ENCODE measurements at regions not wholly inside any gene's neighbourhood (a gene's known extent, or its start where the extent isn't known, plus 50 kb on each side); places are given as distances from the start of the nearest gene placed in this dataset.

DNA sequence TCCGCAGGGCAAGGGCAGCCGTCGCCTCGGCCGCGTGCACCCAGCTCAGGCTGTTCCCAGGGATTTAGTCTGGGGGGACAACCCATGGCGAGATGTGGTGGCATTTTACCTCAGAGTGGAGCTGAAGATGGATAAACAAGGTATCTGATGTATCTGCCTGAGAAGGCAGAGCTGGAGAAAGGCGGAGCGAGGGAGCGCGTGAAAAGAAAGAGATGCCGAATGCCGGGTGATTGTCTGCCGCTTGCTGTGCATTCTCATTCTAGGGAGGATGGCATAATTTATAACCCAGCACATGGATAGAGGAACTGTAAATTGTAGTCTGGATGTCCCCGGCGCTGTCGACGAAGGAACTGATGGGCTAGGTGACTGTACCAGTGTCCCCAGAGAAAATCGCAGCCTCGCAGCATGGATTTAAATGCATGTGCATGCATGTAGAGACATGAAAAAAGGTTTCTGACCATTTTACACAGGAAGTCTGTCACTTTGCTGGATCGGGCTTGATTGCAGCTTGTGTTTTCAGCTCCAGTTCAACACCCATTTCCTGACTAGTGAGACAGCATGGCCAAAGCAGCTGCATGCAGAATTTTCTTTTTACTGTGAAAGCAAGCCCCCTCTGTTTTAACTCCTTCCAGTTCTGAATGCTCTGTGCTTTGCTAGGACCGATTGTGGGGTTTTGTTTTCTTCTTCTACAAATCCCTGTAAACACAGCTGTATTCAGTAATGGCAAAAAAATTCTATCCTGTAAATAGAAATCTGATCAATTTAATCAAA, 149.7 kb downstream of the PRL start:
- no peak overlapping the region for H3K4me3 ChIP-seq (replicated peaks; ENCODE audit: insufficient read depth, low read length)
- no peak for TF ChIP-seq CTCF (IDR thresholded peaks at IDR 0.05; ENCODE audit: insufficient read depth, low read length)
- TF ChIP-seq, protein P1, sequence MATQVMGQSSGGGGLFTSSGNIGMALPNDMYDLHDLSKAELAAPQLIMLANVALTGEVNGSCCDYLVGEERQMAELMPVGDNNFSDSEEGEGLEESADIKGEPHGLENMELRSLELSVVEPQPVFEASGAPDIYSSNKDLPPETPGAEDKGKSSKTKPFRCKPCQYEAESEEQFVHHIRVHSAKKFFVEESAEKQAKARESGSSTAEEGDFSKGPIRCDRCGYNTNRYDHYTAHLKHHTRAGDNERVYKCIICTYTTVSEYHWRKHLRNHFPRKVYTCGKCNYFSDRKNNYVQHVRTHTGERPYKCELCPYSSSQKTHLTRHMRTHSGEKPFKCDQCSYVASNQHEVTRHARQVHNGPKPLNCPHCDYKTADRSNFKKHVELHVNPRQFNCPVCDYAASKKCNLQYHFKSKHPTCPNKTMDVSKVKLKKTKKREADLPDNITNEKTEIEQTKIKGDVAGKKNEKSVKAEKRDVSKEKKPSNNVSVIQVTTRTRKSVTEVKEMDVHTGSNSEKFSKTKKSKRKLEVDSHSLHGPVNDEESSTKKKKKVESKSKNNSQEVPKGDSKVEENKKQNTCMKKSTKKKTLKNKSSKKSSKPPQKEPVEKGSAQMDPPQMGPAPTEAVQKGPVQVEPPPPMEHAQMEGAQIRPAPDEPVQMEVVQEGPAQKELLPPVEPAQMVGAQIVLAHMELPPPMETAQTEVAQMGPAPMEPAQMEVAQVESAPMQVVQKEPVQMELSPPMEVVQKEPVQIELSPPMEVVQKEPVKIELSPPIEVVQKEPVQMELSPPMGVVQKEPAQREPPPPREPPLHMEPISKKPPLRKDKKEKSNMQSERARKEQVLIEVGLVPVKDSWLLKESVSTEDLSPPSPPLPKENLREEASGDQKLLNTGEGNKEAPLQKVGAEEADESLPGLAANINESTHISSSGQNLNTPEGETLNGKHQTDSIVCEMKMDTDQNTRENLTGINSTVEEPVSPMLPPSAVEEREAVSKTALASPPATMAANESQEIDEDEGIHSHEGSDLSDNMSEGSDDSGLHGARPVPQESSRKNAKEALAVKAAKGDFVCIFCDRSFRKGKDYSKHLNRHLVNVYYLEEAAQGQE (IDR thresholded peaks at IDR 0.05; ENCODE audit: insufficient replicate concordance, low read depth): no peak
- no peak overlapping the region for H3K27ac ChIP-seq (replicated peaks)
- no peaks in the 10 kb centered on the region for H3K27me3 ChIP-seq (ENCODE audit: insufficient read depth, poor library complexity, severe bottlenecking)
- DNase-seq (ENCODE audit: low read depth in 1 of 2, low spot score in 1 of 2): no peak

DNA sequence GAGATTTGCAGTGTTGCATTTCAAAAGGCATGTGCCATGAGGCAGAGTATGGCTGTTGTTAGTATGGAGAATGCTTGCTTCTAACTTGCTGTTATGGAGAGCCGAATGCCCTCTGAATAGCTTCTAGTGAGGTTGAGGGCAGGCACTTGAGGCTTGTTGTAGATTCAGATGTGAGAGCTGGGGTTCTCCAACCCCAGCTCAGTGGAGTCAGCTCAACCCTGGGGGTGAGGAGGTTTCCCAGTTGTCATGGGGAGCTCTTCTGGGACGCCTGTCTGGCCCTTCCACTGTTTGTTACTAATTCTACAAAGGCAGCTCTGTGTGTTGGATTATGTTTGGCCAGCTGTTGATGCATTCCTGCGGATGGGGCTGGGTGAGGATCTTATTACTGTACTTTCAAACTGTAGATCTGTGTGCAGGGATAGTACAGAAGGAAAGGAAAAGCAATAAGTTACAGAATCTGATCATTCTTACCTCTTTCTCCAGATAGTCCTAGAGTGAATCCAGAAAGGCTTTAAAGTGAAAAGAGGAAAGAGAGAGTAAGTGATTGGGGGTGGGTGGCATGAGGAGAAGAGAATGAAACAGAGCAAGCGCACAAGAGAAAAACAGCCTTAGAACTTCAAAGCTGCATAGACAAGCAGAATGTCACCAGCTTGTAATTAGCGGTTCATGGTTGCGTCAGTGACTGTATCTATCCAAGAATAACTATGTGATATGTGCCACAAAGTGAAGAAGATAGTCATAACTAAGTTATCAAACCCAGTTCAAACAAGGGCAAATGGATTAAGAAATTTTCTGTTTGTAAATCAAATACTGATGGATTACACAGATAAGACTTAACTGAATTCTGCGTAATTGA, 148.7 kb downstream of the PRL start:
- TF ChIP-seq GABPA (IDR thresholded peaks at IDR 0.05; ENCODE audit: low read depth) (no peak), CTCF (IDR thresholded peaks at IDR 0.05; ENCODE audit: insufficient read depth, low read length) (no peak), POLR2AphosphoS5 (IDR thresholded peaks at IDR 0.05; ENCODE audit: low read depth) (no peak), SPI1 (IDR thresholded peaks at IDR 0.05; ENCODE audit: borderline replicate concordance, low read depth) (no peak)
- TF ChIP-seq, protein P1 (IDR thresholded peaks at IDR 0.05; ENCODE audit: insufficient replicate concordance, low read depth): no peak
- Histone ChIP-seq H3K27ac (replicated peaks) (no peak overlapping the region), H3K4me3 (replicated peaks; ENCODE audit: insufficient read depth, low read length) (no peak overlapping the region), H3K27me3 (ENCODE audit: insufficient read depth, poor library complexity, severe bottlenecking) (no peaks in the 10 kb centered on the region)
- DNase-seq (ENCODE audit: low read depth in 1 of 2, low spot score in 1 of 2): no peak

- no peak overlapping the region for H3K4me3 ChIP-seq (replicated peaks; ENCODE audit: insufficient read depth, low read length)
- no peak overlapping the region for H3K27ac ChIP-seq (replicated peaks)
- TF ChIP-seq CTCF (IDR thresholded peaks at IDR 0.05; ENCODE audit: insufficient read depth, low read length): no peak
- TF ChIP-seq, protein P1 (IDR thresholded peaks at IDR 0.05; ENCODE audit: insufficient replicate concordance, low read depth): no peak
- TF ChIP-seq GABPA (IDR thresholded peaks at IDR 0.05; ENCODE audit: low read depth): no peak
- TF ChIP-seq POLR2AphosphoS5 (IDR thresholded peaks at IDR 0.05; ENCODE audit: low read depth): no peak
- TF ChIP-seq SPI1 (IDR thresholded peaks at IDR 0.05; ENCODE audit: borderline replicate concordance, low read depth): no peak
- no peaks in the 10 kb centered on the region for H3K27me3 ChIP-seq (ENCODE audit: insufficient read depth, poor library complexity, severe bottlenecking)
- DNase-seq (ENCODE audit: low read depth in 1 of 2, low spot score in 1 of 2): no peak
Measured at GRCh38 chr6:22149096-22149495, 147.7 kb downstream of the PRL start.
